Tibial nerve (tissue), 3 donors: ENCODE measurements at regions not wholly inside any gene's neighbourhood (a gene's known extent, or its start where the extent isn't known, plus 50 kb on each side); places are given as distances from the start of the nearest gene placed in this dataset.

Experiments
- CTCF ChIP-seq, 5 experiments: fragments of 200-600 bp in 3 of 5; fragments of 450-650 bp in 2 of 5; sonication (generic) in 3 of 5; IDR thresholded peaks; one replicate each; pipeline ENCODE4 v1.5.1; 2016 to 2019; ENCODE audit warnings: antibody characterized with exemption in 5 of 5, mild to moderate bottlenecking in 3 of 5, moderate library complexity in 2 of 5
- POLR2A ChIP-seq, 2 donors: fragments of 450-650 bp; IDR thresholded peaks; one replicate each; pipeline ENCODE4 v1.6.1; 2017; ENCODE audit warnings: antibody characterized with exemption in 2 of 2, mild to moderate bottlenecking in 2 of 2, moderate library complexity in 2 of 2

GRCh38 chr2:109676346-109676902 is 62.3 kb downstream of the SOWAHC start:
- TF ChIP-seq POLR2A (IDR thresholded peaks at IDR 0.05) (no peak), CTCF (IDR thresholded peaks at IDR 0.05) (no peak)
